HepG2 (cell line): ENCODE measurements at regions not wholly inside any gene's neighbourhood (a gene's known extent, or its start where the extent isn't known, plus 50 kb on each side); places are given as distances from the start of the nearest gene placed in this dataset.
"Not testable (repeated sequence)": the region's sequence is repeated elsewhere in the genome, so short reads cannot be mapped to it uniquely, and the experiment has no call there.

Source experiments
- ATAC-seq: fragments of 200-7000 bp; cut with Tn5 transposase; 3 replicates; pipeline ENCODE4 v1.9.1; 2020; ENCODE audit warnings: mild to moderate bottlenecking, moderate library complexity
- BruUV-seq: library from RNA; stranded (reverse); fragments of 400-500 nt; replicated peaks from 2 replicates; lab custom pipeline; 2021; lab: Mats Ljungman, UMichigan
- CTCF ChIA-PET: fragments of 300-600 bp; formaldehyde crosslinking; extraction: SDS; loops from one replicate; lab custom pipeline; 2021; ENCODE audit warnings: low total read pairs, inconsistent platforms, low intra/inter-chr PET ratio; lab: Yijun Ruan, JAX
- POLR2A ChIA-PET: fragments of 350-600 bp; sonication (Branson Sonifier 250); formaldehyde crosslinking; loops from one replicate; lab custom pipeline; 2020; ENCODE audit warnings: antibody characterized with exemption, inconsistent platforms; lab: Yijun Ruan, JAX
- DNase-seq: peaks from one replicate; pipeline ENCODE4 v3.0.0-alpha.2; 2015; ENCODE audit warnings: low spot score
- FAIRE-seq: peaks from 3 replicates; lab custom pipeline; 2011; peaks lifted over from hg19 to GRCh38; lab: Jason Lieb, UNC
- H2AFZ ChIP-seq: one replicate; pipeline ENCODE4 v1.6.1; 2011; ENCODE audit warnings: low read length, inconsistent platforms
- H3K27ac ChIP-seq: fragments of 300-600 bp; 3 replicates; pipeline ENCODE4 v1.8.0; 2011; ENCODE audit warnings: mixed run types, mild to moderate bottlenecking, mixed read lengths, low read length, inconsistent platforms; ENCODE audit not compliant: insufficient read depth; ENCODE audit errors: extremely low read length
- H3K27me3 ChIP-seq, 2 experiments: fragments of 200-600 bp in 1 of 2; 2 replicates in 1 of 2; 3 replicates in 1 of 2; pipeline versions ENCODE4 v1.6.0 to v1.8.0; 2011; ENCODE audit warnings: low read length in 2 of 2, mild to moderate bottlenecking in 2 of 2, moderate library complexity in 2 of 2, inconsistent platforms in 1 of 2; ENCODE audit not compliant: insufficient read depth in 2 of 2, control insufficient read depth in 1 of 2
- H3K36me3 ChIP-seq, 2 experiments: fragments of 200-600 bp in 1 of 2; replicated peaks in 1 of 2; 2 replicates in 1 of 2; 3 replicates in 1 of 2; pipeline versions ENCODE4 v1.5.1 to v1.8.0; 2011; ENCODE audit warnings: low read length in 2 of 2, inconsistent platforms in 1 of 2; ENCODE audit not compliant: insufficient read depth in 2 of 2, control insufficient read depth in 1 of 2
- H3K4me1 ChIP-seq: 2 replicates; pipeline ENCODE4 v1.5.1; 2012; ENCODE audit warnings: low read length, inconsistent platforms; ENCODE audit not compliant: insufficient read depth
- H3K4me2 ChIP-seq: 2 replicates; pipeline ENCODE4 v1.6.0; 2011; ENCODE audit warnings: low read depth, low read length, inconsistent platforms
- H3K4me3 ChIP-seq, 3 experiments: fragments of 200-600 bp in 1 of 3; sonication (generic), shearing (Covaris generic) in 1 of 3; replicated peaks in 1 of 3; 2 replicates each; pipeline ENCODE4 v1.5.1; 2011 to 2016; ENCODE audit warnings: low read length in 3 of 3, inconsistent platforms in 2 of 3, low read depth in 2 of 3, mild to moderate bottlenecking in 2 of 3, control low read depth in 1 of 3, mixed read lengths in 1 of 3; ENCODE audit not compliant: insufficient read depth in 1 of 3
- H3K79me2 ChIP-seq: one replicate; pipeline ENCODE4 v1.6.1; 2011; ENCODE audit warnings: low read length, inconsistent platforms; ENCODE audit not compliant: insufficient read depth
- H3K9ac ChIP-seq: 2 replicates; pipeline ENCODE4 v1.6.0; 2011; ENCODE audit warnings: mild to moderate bottlenecking, low read depth, low read length, inconsistent platforms; ENCODE audit not compliant: insufficient read depth
- H3K9me3 ChIP-seq: 2 replicates; pipeline ENCODE4 v1.5.1; 2012; ENCODE audit warnings: mild to moderate bottlenecking, low read length
- H4K20me1 ChIP-seq: 2 replicates; pipeline ENCODE4 v1.6.0; 2011; ENCODE audit warnings: inconsistent platforms, mild to moderate bottlenecking, low read length, moderate library complexity; ENCODE audit not compliant: insufficient read depth
- CBFB ChIP-seq: sonication (generic); formaldehyde crosslinking; IDR thresholded peaks from 2 replicates; pipeline ENCODE4 v1.4.0; 2020; ENCODE audit warnings: missing genetic modification reagents
- CHD2 ChIP-seq: IDR thresholded peaks from 2 replicates; pipeline ENCODE4 v1.6.1; 2011; ENCODE audit warnings: low read depth, low read length, improper control_type of control experiment
- DNMT3B ChIP-seq: conservative IDR thresholded peaks from 2 replicates; pipeline ENCODE4 v1.6.1; 2016; ENCODE audit warnings: missing biosample characterization, control low read depth
- NFE2L1 ChIP-seq: sonication (generic); formaldehyde crosslinking; IDR thresholded peaks from 2 replicates; pipeline ENCODE4 v1.4.0; 2020; ENCODE audit warnings: missing genetic modification reagents, mild to moderate bottlenecking, borderline replicate concordance
- ZNF691 ChIP-seq: sonication (generic); formaldehyde crosslinking; IDR thresholded peaks from 2 replicates; pipeline ENCODE4 v1.4.0; 2020; ENCODE audit warnings: missing genetic modification reagents, low read depth, mild to moderate bottlenecking, borderline replicate concordance
- whole genome bisulfite sequencing: methylation state at CpG from one replicate; pipeline ENCODE4 v1.1.6; 2017; ENCODE audit warnings: low lambda C conversion rate; 5-methylcytosine and 5-hydroxymethylcytosine counted together
- in situ Hi-C: cut with HindIII; loops from 2 replicates; pipeline ENCODE4 v1.10.0; 2017; ENCODE audit warnings: low pct_unique_long_range_greater_than_20kb; ENCODE audit not compliant: extremely low pct_ligation_motif_present
- intact Hi-C: fragments of 100-400 bp; cut with micrococcal nuclease; formaldehyde crosslinking; loops from one replicate; pipeline ENCODE4 v1.10.0; 2022; ENCODE audit not compliant: unreplicated experiment

GRCh38 chr10:117805139-117805538 lies 241.6 kb downstream of the RAB11FIP2 start:
- Histone ChIP-seq H3K27ac (no peak overlapping the region), H3K36me3 (no peaks in the 10 kb centered on the region), H3K9ac (no peak overlapping the region), H2AFZ (no peak overlapping the region), H4K20me1 (no peaks in the 10 kb centered on the region), H3K27me3 (peaks cover 0 to 3% of the 10 kb centered on the region in 2 experiments; a peak in 2 of 5 replicates), H3K4me1 (no peaks in the 10 kb centered on the region), H3K9me3 (no peaks in the 10 kb centered on the region), H3K4me2 (no peak overlapping the region), H3K79me2 (no peaks in the 10 kb centered on the region), H3K4me3 (no peak overlapping the region)
- no TSS peak for BruUV-seq
- in situ Hi-C loops: no loop called here
- ATAC-seq: no peak
- TF ChIP-seq CHD2: no peak
- no peak for TF ChIP-seq DNMT3B (CRISPR knock-in tag)
- no peak for TF ChIP-seq NFE2L1
- FAIRE-seq: no peak
- CTCF ChIA-PET: no interaction called here
- DNase-seq: no peak
- POLR2A ChIA-PET: no interaction called here
- 59% methylated on average over 12 of the region's 13 CpGs for WGBS
- intact Hi-C loops: no loop called here

DNA sequence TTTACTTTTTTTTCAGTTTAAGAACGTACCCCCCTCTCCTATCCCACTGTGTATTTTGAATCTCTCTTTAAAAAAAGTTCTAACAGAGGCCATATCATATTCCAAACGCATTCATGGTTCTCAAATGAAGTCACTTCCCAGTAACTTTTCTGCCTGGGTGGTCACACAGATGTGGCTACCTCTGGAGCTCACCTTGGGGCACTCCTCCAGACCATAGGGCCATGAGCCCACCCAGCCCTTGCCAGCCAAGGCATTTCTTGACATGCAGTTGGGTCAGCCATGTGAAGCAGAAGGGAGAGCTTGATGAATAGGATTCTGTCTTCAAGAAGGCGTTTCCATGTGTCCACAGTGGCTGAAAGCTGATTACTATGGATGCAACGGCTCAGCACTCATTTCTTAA lies 239.3 kb downstream of the RAB11FIP2 start:
- no peaks in the 10 kb centered on the region for H3K79me2 ChIP-seq
- POLR2A ChIA-PET: no interaction called here
- no peak for FAIRE-seq
- H4K20me1 ChIP-seq: no peaks in the 10 kb centered on the region
- H3K27ac ChIP-seq: no peak overlapping the region
- in situ Hi-C loops (no loop called here), intact Hi-C loops (no loop called here)
- no peak for TF ChIP-seq ZNF691 (CRISPR knock-in tag)
- no peak for TF ChIP-seq CBFB (CRISPR knock-in tag)
- 0% methylated on average over 4 of the region's 4 CpGs for WGBS
- H3K4me1 ChIP-seq: no peaks in the 10 kb centered on the region
- no peak overlapping the region for H3K4me3 ChIP-seq
- ATAC-seq: no peak
- no peak overlapping the region for H2AFZ ChIP-seq
- no peaks in the 10 kb centered on the region for H3K9me3 ChIP-seq
- CTCF ChIA-PET: no interaction called here
- no TSS peak for BruUV-seq
- no peak overlapping the region for H3K9ac ChIP-seq
- DNase-seq: no peak
- no peaks in the 10 kb centered on the region for H3K36me3 ChIP-seq
- H3K27me3 ChIP-seq: peaks cover 0 to 3% of the 10 kb centered on the region in 2 experiments; a peak in 2 of 5 replicates
- H3K4me2 ChIP-seq: no peak overlapping the region

DNA sequence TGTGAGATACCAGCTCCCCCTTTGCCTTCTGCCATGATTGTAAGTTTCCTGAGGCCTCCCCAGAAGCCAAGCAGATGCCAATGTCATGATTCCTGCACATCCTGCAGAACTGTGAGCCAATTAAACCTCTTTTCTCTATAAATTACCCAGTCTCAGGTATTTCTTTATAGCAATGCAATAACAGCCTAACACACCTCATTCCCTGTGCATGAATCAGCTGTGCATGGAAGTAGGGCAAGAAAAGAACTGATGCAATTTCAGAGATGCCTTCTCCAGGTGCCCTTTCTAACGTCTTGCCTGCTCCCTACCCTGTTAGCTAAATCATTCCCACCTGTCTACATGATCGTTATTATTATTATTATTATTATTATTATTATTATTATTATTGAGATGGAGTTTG lies 230.9 kb downstream of the RAB11FIP2 start:
- DNase-seq, H4K20me1 ChIP-seq, H3K9ac ChIP-seq, ATAC-seq, H3K4me1 ChIP-seq, CTCF ChIA-PET, H3K27ac ChIP-seq, H2AFZ ChIP-seq, POLR2A ChIA-PET, H3K4me2 ChIP-seq, in situ Hi-C loops, H3K27me3 ChIP-seq, H3K36me3 ChIP-seq, H3K4me3 ChIP-seq, intact Hi-C loops, FAIRE-seq, H3K79me2 ChIP-seq, H3K9me3 ChIP-seq, BruUV-seq: not testable (repeated sequence)
- WGBS: 0% methylated on average over 2 of the region's 2 CpGs
